Liver (tissue), 8 donors: ENCODE measurements at regions not wholly inside any gene's neighbourhood (a gene's known extent, or its start where the extent isn't known, plus 50 kb on each side); places are given as distances from the start of the nearest gene placed in this dataset.

Experiments
- DNase-seq: peaks from one replicate; pipeline ENCODE4 v3.0.0-alpha.2; 2017; ENCODE audit warnings: low spot score
- H3K27ac ChIP-seq, 2 donors: one replicate each; pipeline ENCODE4 v1.7.0; 2013; ENCODE audit warnings: inconsistent platforms in 2 of 2, low read length in 2 of 2, control low read depth in 1 of 2, low read depth in 1 of 2, mild to moderate bottlenecking in 1 of 2
- H3K27me3 ChIP-seq, 4 donors: one replicate each; pipeline versions ENCODE4 v1.6.1 to v1.7.0; 2013; ENCODE audit warnings: low read length in 3 of 4, inconsistent platforms in 1 of 4, mild to moderate bottlenecking in 1 of 4, moderate library complexity in 1 of 4; ENCODE audit not compliant: control insufficient read depth in 4 of 4, insufficient read depth in 4 of 4
- H3K36me3 ChIP-seq, 4 donors: one replicate each; pipeline versions ENCODE4 v1.6.1 to v1.7.0; 2013; ENCODE audit warnings: low read length in 3 of 4, mild to moderate bottlenecking in 3 of 4, low read depth in 1 of 4, moderate library complexity in 1 of 4; ENCODE audit not compliant: control insufficient read depth in 4 of 4, insufficient read depth in 3 of 4
- H3K4me1 ChIP-seq, 4 donors: one replicate each; pipeline versions ENCODE4 v1.6.1 to v1.7.0; 2013; ENCODE audit warnings: low read length in 3 of 4, mild to moderate bottlenecking in 3 of 4, moderate library complexity in 1 of 4; ENCODE audit not compliant: control insufficient read depth in 4 of 4, insufficient read depth in 4 of 4
- H3K4me3 ChIP-seq, 3 donors: one replicate each; pipeline versions ENCODE4 v1.6.1 to v1.7.0; 2013; ENCODE audit warnings: low read length in 3 of 3, control low read depth in 1 of 3, low read depth in 1 of 3, mild to moderate bottlenecking in 1 of 3
- H3K9ac ChIP-seq, 2 donors: one replicate each; pipeline ENCODE4 v1.7.0; 2013; ENCODE audit warnings: low read length in 2 of 2, mild to moderate bottlenecking in 2 of 2, moderate library complexity in 2 of 2, control low read depth in 1 of 2, low read depth in 1 of 2
- H3K9me3 ChIP-seq, 4 donors: one replicate each; pipeline versions ENCODE4 v1.6.1 to v1.7.0; 2013; ENCODE audit warnings: low read length in 3 of 4; ENCODE audit not compliant: control insufficient read depth in 4 of 4
- ATF3 ChIP-seq: IDR thresholded peaks from 2 replicates; pipeline ENCODE4 v1.6.1; 2016; ENCODE audit warnings: antibody characterized with exemption
- FOXA1 ChIP-seq: IDR thresholded peaks from 2 replicates; pipeline ENCODE4 v1.6.1; 2016; ENCODE audit warnings: antibody characterized with exemption
- FOXA2 ChIP-seq: IDR thresholded peaks from 2 replicates; pipeline ENCODE4 v1.6.1; 2016; ENCODE audit warnings: antibody characterized with exemption
- GABPA ChIP-seq, 2 donors: IDR thresholded peaks in 1 of 2; conservative IDR thresholded peaks in 1 of 2; 2 replicates each; pipeline ENCODE4 v1.6.1; 2016; ENCODE audit warnings: antibody characterized with exemption in 2 of 2, mild to moderate bottlenecking in 1 of 2, moderate library complexity in 1 of 2
- HNF4A ChIP-seq, 2 donors: conservative IDR thresholded peaks; 2 replicates each; pipeline ENCODE4 v1.6.1; 2016; ENCODE audit warnings: antibody characterized with exemption in 2 of 2, mild to moderate bottlenecking in 2 of 2
- HNF4G ChIP-seq: IDR thresholded peaks from 2 replicates; pipeline ENCODE4 v1.6.1; 2016; ENCODE audit warnings: antibody characterized with exemption
- JUND ChIP-seq, 2 donors: IDR thresholded peaks; 2 replicates each; pipeline ENCODE4 v1.6.1; 2016; ENCODE audit warnings: antibody characterized with exemption in 2 of 2
- NR2F2 ChIP-seq: IDR thresholded peaks from 2 replicates; pipeline ENCODE4 v1.6.1; 2016; ENCODE audit warnings: antibody characterized with exemption
- RAD21 ChIP-seq, 2 donors: IDR thresholded peaks; 2 replicates each; pipeline ENCODE4 v1.6.1; 2016; ENCODE audit warnings: antibody characterized with exemption in 2 of 2, mild to moderate bottlenecking in 2 of 2
- SP1 ChIP-seq: IDR thresholded peaks from 2 replicates; pipeline ENCODE4 v1.6.1; 2018; ENCODE audit warnings: antibody characterized with exemption, mild to moderate bottlenecking
- YY1 ChIP-seq: IDR thresholded peaks from 2 replicates; pipeline ENCODE4 v1.6.1; 2016; ENCODE audit warnings: antibody characterized with exemption, mild to moderate bottlenecking
- ZBTB33 ChIP-seq: IDR thresholded peaks from 2 replicates; pipeline ENCODE4 v1.6.1; 2016; ENCODE audit warnings: antibody characterized with exemption
- WGBS: extraction: QIAGEN DNeasy Blood & Tissue Kit; methylation state at CpG from one replicate; pipeline ENCODE4 v1.1.7; 2013; 5-methylcytosine and 5-hydroxymethylcytosine counted together
- TF ChIP-seq, protein P1 (sequence below): IDR thresholded peaks from 2 replicates; pipeline ENCODE4 v1.6.1; 2016; ENCODE audit warnings: antibody characterized with exemption, mild to moderate bottlenecking
- TF ChIP-seq, protein P2 (sequence below): fragments of 150-350 bp; IDR thresholded peaks from 2 replicates; pipeline ENCODE4 v1.5.1; 2017; ENCODE audit warnings: improper control_type of control experiment, low read depth, low read length; ENCODE audit not compliant: missing input control
- TF ChIP-seq, protein P3 (sequence below): IDR thresholded peaks from 2 replicates; pipeline ENCODE4 v1.6.1; 2016; ENCODE audit warnings: antibody characterized with exemption
- donor health status: healthy.
- donor health status: healthy.
- donor health status: healthy.
- donor health status: healthy.
- donor health status: healthy.

- Histone ChIP-seq H3K4me3 (no peak overlapping the region), H3K9ac (no peak overlapping the region), H3K9me3 (no peaks in the 10 kb centered on the region), H3K36me3 (no peaks in the 10 kb centered on the region), H3K27ac (no peak overlapping the region), H3K27me3 (no peaks in the 10 kb centered on the region), H3K4me1 (no peaks in the 10 kb centered on the region)
- no peak for TF ChIP-seq HNF4A (conservative IDR thresholded peaks at IDR 0.05)
- no peak for TF ChIP-seq NR2F2
- TF ChIP-seq RAD21 (IDR thresholded peaks at IDR 0.05): no peak
- TF ChIP-seq YY1: no peak
- TF ChIP-seq JUND (IDR thresholded peaks at IDR 0.05): no peak
- no peak for TF ChIP-seq FOXA1
- no peak for TF ChIP-seq SP1
- no peak for TF ChIP-seq FOXA2
- no peak for TF ChIP-seq HNF4G
- no peak for TF ChIP-seq ATF3
- WGBS: 92% methylated on average over 7 of the region's 7 CpGs
- no peak for DNase-seq
Observed at GRCh38 chr20:40108321-40108720, 580.7 kb downstream of the MAFB start.

DNA sequence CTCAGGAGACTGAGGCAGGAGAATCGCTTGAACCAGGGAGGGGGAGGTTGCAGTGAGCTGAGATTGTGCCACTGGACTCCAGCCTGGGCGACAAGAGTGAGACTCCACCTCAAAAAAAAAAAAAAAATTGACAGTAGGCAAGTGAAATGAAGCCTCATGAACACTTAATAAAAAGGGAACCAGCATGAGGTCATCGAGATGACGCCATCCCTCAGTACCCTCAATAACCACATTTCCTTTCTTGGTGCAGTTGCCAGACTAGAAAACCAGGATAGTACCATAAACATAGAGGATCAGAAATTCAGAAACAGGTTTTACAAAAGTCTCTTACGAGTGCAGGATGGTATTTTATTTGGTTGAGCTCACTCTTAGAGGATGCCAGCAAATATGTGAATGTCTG, 584.1 kb downstream of the MAFB start:
- H3K4me3 ChIP-seq: no peak overlapping the region
- H3K9ac ChIP-seq: no peak overlapping the region
- H3K36me3 ChIP-seq: no peaks in the 10 kb centered on the region
- no peak overlapping the region for H3K27ac ChIP-seq
- no peaks in the 10 kb centered on the region for H3K4me1 ChIP-seq
- peaks cover 0 to 5% (median 0%) of the 10 kb centered on the region in 4 donors for H3K27me3 ChIP-seq
- H3K9me3 ChIP-seq: no peaks in the 10 kb centered on the region
- DNase-seq: no peak
- TF ChIP-seq ZBTB33 (no peak), GABPA (IDR thresholded peaks at IDR 0.05 in 1 of 2, conservative IDR thresholded peaks at IDR 0.05 in 1 of 2) (no peak), RAD21 (IDR thresholded peaks at IDR 0.05) (no peak), HNF4G (no peak), JUND (IDR thresholded peaks at IDR 0.05) (no peak), ATF3 (no peak), FOXA2 (no peak)
- TF ChIP-seq, protein P1, sequence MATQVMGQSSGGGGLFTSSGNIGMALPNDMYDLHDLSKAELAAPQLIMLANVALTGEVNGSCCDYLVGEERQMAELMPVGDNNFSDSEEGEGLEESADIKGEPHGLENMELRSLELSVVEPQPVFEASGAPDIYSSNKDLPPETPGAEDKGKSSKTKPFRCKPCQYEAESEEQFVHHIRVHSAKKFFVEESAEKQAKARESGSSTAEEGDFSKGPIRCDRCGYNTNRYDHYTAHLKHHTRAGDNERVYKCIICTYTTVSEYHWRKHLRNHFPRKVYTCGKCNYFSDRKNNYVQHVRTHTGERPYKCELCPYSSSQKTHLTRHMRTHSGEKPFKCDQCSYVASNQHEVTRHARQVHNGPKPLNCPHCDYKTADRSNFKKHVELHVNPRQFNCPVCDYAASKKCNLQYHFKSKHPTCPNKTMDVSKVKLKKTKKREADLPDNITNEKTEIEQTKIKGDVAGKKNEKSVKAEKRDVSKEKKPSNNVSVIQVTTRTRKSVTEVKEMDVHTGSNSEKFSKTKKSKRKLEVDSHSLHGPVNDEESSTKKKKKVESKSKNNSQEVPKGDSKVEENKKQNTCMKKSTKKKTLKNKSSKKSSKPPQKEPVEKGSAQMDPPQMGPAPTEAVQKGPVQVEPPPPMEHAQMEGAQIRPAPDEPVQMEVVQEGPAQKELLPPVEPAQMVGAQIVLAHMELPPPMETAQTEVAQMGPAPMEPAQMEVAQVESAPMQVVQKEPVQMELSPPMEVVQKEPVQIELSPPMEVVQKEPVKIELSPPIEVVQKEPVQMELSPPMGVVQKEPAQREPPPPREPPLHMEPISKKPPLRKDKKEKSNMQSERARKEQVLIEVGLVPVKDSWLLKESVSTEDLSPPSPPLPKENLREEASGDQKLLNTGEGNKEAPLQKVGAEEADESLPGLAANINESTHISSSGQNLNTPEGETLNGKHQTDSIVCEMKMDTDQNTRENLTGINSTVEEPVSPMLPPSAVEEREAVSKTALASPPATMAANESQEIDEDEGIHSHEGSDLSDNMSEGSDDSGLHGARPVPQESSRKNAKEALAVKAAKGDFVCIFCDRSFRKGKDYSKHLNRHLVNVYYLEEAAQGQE: no peak
- TF ChIP-seq, protein P2, sequence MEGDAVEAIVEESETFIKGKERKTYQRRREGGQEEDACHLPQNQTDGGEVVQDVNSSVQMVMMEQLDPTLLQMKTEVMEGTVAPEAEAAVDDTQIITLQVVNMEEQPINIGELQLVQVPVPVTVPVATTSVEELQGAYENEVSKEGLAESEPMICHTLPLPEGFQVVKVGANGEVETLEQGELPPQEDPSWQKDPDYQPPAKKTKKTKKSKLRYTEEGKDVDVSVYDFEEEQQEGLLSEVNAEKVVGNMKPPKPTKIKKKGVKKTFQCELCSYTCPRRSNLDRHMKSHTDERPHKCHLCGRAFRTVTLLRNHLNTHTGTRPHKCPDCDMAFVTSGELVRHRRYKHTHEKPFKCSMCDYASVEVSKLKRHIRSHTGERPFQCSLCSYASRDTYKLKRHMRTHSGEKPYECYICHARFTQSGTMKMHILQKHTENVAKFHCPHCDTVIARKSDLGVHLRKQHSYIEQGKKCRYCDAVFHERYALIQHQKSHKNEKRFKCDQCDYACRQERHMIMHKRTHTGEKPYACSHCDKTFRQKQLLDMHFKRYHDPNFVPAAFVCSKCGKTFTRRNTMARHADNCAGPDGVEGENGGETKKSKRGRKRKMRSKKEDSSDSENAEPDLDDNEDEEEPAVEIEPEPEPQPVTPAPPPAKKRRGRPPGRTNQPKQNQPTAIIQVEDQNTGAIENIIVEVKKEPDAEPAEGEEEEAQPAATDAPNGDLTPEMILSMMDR: no peak
- TF ChIP-seq, protein P3, sequence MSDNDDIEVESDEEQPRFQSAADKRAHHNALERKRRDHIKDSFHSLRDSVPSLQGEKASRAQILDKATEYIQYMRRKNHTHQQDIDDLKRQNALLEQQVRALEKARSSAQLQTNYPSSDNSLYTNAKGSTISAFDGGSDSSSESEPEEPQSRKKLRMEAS: no peak
- 82% methylated on average over 5 of the region's 5 CpGs for WGBS
